Muscle layer of duodenum (tissue), 2 donors: ENCODE measurements at regions not wholly inside any gene's neighbourhood (a gene's known extent, or its start where the extent isn't known, plus 50 kb on each side); places are given as distances from the start of the nearest gene placed in this dataset.

ENCODE experiments used
- H3K27ac ChIP-seq: one replicate; pipeline ENCODE4 v1.7.0; 2013; ENCODE audit warnings: mild to moderate bottlenecking, low read length
- H3K27me3 ChIP-seq: one replicate; pipeline ENCODE4 v1.7.0; 2013; ENCODE audit warnings: low read depth, mild to moderate bottlenecking, control low read depth, low read length
- H3K36me3 ChIP-seq, 2 donors: one replicate each; pipeline ENCODE4 v1.7.0; 2013; ENCODE audit warnings: low read length in 2 of 2, control low read depth in 1 of 2, mild to moderate bottlenecking in 1 of 2; ENCODE audit not compliant: insufficient read depth in 2 of 2, control insufficient read depth in 1 of 2
- H3K4me1 ChIP-seq, 2 donors: one replicate each; pipeline ENCODE4 v1.7.0; 2013; ENCODE audit warnings: low read length in 2 of 2, mild to moderate bottlenecking in 2 of 2, control low read depth in 1 of 2, moderate library complexity in 1 of 2; ENCODE audit not compliant: insufficient read depth in 2 of 2, control insufficient read depth in 1 of 2
- H3K4me3 ChIP-seq, 2 donors: one replicate each; pipeline ENCODE4 v1.7.0; 2013; ENCODE audit warnings: low read length in 2 of 2, low read depth in 1 of 2, mild to moderate bottlenecking in 1 of 2
- H3K9me3 ChIP-seq, 2 donors: one replicate each; pipeline ENCODE4 v1.7.0; 2013; ENCODE audit warnings: low read length in 2 of 2, control low read depth in 1 of 2, mild to moderate bottlenecking in 1 of 2; ENCODE audit not compliant: control insufficient read depth in 1 of 2
- donor health status: healthy.

DNA sequence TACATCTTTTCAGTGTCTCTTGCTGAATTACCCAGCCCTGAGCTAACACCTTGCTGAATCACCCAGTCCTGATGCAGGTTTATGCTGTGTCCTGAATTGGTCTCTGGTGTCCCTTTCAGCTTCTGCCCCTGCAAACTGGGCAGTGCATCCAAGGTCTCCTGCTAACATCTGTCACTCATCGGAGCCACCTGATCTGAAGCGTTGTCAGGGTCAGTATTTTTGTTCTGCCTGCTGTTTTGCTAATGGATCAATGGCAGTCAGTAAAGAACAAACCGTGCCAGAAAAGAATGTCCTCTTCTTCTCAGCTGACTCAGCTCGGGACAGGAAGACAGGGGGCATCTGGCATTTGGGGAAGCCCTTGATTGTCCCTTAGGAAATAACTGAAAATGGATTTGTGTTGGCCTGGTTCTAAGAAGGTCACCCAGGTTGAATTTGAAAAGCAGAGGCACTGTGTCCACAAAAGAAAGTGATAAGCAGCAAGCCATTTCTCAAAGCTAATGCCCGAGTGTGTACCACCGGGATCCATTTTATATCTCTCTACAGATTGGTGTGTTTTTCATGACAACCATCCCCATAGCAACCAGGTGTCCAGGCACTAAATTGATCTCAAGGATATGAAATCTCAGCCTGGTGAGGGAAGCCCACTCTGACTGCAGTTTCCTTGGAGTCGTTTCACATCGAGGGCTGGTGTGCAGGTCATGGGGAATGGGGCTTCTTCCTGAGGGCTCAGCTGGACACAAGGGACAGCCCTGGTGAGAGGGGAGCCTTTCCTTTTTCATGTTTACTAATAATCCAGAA is 109.7 kb upstream of the IRF2BP2 start:
- Histone ChIP-seq H3K4me1 (peaks cover 34 to 84% of the 10 kb centered on the region in 2 donors), H3K9me3 (no peaks in the 10 kb centered on the region), H3K27ac (peak overlapping the region; percentile 98), H3K4me3 (no peak overlapping the region), H3K27me3 (no peaks in the 10 kb centered on the region), H3K36me3 (peaks cover 0 to 5% of the 10 kb centered on the region in 2 donors)

DNA sequence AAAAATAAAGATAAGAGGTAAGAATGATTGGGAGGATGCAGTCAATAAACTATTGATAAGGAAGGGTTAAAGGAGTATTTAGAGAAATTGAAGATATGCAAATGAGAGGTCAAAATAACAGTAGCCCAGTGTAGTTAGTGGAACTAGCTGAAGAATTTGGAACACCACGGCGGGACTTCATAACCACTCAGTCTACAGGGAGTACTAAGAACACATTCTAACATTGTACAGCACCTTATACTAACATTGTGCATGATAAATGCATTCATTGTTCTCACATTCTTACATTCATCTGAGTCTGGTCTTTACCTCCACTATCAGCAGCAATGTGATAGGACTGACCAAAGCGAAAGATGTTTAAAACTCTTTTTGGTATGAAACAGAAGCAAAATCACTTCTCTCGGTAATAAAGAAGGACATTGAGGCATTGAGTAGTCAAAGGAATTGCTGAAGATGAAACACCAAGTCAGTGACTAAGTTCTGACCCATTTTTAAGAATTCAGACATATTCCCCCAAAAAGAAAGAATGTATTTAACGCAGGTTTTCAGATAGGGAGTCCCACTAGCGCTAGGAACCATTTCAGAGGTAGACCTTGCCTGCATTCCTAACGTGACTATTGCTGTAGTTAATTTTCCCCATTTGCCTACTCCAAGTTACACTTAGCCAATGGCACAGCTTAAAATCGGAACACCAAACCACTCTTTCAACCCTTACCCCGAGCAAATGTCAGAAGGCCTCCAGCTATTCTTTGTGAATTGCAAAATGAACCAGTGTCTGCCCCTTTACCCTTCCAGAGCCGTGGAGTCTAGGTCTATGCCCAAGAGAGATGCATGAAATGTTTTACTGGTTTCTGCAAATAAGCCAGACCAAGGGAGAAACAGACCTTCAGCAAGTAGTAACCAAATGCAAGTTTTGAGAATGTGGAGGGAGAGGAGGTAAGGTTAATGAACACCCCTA is 108.8 kb upstream of the IRF2BP2 start:
- Histone ChIP-seq H3K36me3 (peaks cover 0 to 4% of the 10 kb centered on the region in 2 donors), H3K4me3 (no peak overlapping the region), H3K27ac (peak overlapping the region; percentile 90), H3K4me1 (peaks cover 34 to 77% of the 10 kb centered on the region in 2 donors), H3K9me3 (no peaks in the 10 kb centered on the region), H3K27me3 (no peaks in the 10 kb centered on the region)

DNA sequence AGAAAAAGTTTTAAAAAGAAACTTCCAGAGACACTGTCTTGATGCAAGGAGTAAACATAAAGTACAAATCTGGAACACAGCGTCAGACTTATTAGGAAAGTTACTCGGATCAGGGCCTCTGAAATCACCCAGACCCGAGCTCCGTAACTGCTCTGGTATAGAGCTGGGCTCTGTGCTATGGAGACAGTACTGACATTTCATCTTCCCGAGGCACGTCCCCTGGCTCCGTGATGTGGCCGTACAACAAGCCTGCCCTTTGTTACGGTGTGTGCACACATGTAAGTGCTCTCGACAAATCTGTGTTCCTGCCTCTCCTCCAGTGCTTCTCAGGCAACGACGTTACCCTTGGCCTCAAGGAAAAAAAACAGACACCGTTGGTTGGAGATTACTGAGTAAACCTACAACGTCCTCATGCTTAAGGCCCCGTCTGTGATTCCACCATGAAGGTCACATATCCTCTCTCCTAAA is 107.0 kb upstream of the IRF2BP2 start:
- no peaks in the 10 kb centered on the region for H3K9me3 ChIP-seq
- no peak overlapping the region for H3K4me3 ChIP-seq
- peaks cover 34 to 59% of the 10 kb centered on the region in 2 donors for H3K4me1 ChIP-seq

DNA sequence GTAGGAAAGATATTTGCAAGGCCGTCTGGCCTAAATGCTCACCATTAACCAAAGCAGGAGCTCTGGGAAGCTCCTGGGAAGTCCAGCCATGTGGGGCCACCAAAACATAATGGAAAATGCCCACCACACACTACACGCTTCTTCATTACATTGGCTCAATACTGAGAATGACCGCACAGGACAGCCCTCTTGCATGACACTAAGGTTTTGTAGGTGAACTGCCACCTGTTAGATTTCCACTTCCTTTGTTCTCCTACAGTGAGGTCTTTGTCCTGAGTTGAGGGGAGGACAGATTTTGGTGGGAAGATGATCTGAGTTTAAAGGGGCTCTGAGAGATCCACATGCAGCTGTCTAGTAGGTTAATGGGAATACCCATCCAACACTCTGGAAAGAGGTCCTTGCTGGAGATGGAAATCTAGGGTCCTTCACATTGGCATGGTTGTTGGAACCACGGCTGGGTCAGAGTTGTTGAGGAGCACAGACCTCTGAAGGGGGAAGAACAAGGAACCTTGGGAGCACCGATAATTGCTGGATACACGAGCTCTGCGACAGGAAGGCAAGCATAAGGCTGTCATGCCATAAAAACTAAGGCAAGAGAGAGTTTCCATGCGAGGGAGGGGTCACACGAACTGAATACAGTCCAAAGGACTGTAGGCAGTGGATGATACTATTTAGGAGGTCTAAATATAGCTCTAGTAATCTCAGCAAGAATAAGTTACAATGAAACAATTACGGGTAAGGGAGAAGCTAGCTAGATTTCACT is 105.5 kb upstream of the IRF2BP2 start:
- H3K27me3 ChIP-seq, result no peaks in the 10 kb centered on the region
- H3K36me3 ChIP-seq, result no peaks in the 10 kb centered on the region
- no peaks in the 10 kb centered on the region for H3K9me3 ChIP-seq
- H3K27ac ChIP-seq, result peak overlapping the region; percentile 90
- H3K4me3 ChIP-seq, result no peak overlapping the region
- H3K4me1 ChIP-seq, result peaks cover 21 to 45% of the 10 kb centered on the region in 2 donors

More for the DNA sequence above, 107.0 kb upstream of the IRF2BP2 start:
- H3K36me3 ChIP-seq, result no peaks in the 10 kb centered on the region
- peak overlapping the region; percentile 90 for H3K27ac ChIP-seq
- H3K27me3 ChIP-seq, result no peaks in the 10 kb centered on the region

DNA sequence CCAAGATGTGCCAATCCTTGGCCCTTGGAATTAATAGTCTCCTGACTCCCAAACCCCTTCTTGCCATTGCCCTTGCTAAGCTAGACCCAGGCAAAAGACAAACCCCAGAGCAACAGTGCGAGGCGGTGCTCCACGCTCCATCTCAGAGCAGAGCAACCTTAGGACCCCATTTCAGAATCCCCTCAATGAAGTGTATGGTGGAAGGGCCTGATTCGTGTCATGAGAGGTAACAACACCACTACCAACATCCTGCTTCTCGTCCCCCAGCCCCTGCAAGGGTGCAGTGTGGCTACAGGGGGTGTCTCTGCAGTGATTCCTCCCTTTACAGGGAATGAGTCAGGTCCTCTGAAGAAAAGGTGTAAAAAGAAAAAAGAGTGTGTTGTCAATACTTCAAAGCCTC is 103.9 kb upstream of the IRF2BP2 start:
- no peak overlapping the region for H3K4me3 ChIP-seq
- H3K9me3 ChIP-seq, result no peaks in the 10 kb centered on the region
- no peaks in the 10 kb centered on the region for H3K27me3 ChIP-seq
- no peaks in the 10 kb centered on the region for H3K36me3 ChIP-seq
- H3K27ac ChIP-seq, result no peak overlapping the region
- H3K4me1 ChIP-seq, result peaks cover 15 to 35% of the 10 kb centered on the region in 2 donors

DNA sequence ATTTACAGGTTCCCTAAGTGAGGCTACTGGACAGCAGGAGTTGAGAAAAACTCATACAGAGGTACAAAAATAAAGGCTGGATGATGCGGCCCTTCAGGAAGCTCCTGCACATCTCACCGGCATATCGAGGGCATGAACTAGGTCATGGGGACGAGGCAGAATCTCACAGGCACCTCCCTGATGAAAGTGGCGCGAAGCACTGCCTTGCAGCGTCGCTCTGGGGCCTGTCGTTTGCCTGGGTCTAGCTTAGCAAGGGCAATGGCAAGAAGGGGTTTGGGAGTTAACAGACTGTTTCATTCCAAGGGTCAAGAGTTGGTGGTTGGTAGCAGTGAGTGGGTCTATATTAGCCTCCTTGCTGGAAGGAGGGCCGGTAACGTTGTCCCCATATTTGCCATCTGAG is 103.5 kb upstream of the IRF2BP2 start:
- no peak overlapping the region for H3K27ac ChIP-seq

DNA sequence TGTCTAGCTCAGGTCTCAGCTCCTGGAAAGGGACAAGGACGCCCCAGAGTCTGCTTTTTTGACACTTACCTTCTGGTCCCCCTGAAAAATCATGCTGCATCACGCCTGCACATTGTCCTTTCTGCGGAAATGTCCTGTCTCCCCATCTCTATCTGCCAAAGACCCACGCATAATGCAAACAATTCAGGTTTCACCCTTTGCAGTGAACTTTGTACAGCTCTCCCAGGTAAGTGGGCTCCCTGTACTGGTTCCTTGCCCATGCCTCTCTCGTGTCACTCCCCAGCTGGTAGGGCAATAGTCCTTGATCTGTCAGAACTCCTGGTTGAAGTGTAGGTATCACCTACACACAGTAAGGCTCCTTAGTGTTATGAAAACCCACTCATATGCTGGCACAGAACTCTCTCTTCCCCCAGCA is 102.9 kb upstream of the IRF2BP2 start:
- H3K27me3 ChIP-seq, result no peaks in the 10 kb centered on the region
- peaks cover 7 to 25% of the 10 kb centered on the region in 2 donors for H3K4me1 ChIP-seq
- H3K36me3 ChIP-seq, result no peaks in the 10 kb centered on the region
- H3K9me3 ChIP-seq, result no peaks in the 10 kb centered on the region
- no peak overlapping the region for H3K27ac ChIP-seq
- H3K4me3 ChIP-seq, result no peak overlapping the region

More for the DNA sequence above, 103.5 kb upstream of the IRF2BP2 start:
- H3K27me3 ChIP-seq, result no peaks in the 10 kb centered on the region
- no peaks in the 10 kb centered on the region for H3K36me3 ChIP-seq
- H3K4me1 ChIP-seq, result peaks cover 12 to 30% of the 10 kb centered on the region in 2 donors
- H3K9me3 ChIP-seq, result no peaks in the 10 kb centered on the region
- H3K4me3 ChIP-seq, result no peak overlapping the region

DNA sequence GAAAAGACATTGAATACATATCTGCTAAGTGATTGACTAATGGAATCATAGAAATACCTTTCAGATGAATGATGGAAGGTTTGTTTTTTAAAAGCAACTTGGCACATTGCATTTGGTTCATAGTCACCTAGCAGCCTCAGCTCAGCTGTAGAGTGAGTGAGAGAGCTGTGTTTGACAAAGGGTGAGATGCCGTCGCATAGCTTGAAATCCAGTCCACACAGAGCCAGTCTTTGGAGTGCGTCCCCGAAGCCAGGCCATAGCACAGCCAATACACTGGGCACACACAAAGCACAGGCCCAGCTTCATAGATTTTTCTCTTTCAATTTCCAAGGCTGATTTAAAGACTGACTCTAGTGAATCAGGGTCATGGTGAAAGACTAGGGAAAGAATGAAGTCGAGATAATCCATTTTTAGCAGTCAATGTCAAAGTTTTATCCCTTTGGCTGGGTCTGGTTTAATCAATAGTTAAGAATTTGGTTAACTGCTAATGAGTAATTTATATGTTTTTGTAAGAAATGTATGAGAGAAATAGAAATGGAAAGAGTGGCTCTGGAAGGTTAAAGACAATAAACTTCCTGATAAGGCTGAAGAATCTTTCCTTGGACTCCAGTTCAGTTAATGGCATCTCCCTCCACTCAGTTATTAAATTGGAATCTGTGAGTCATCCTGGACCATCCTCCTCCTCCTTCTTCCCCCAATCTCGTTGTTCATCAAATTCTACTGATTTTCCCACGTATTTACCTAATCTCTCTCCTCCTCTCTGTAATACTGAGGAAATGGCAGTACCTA is 101.2 kb upstream of the IRF2BP2 start:
- Histone ChIP-seq H3K36me3 (no peaks in the 10 kb centered on the region), H3K27ac (no peak overlapping the region), H3K4me1 (peaks cover 3 to 14% of the 10 kb centered on the region in 2 donors), H3K27me3 (no peaks in the 10 kb centered on the region), H3K4me3 (no peak overlapping the region), H3K9me3 (no peaks in the 10 kb centered on the region)

DNA sequence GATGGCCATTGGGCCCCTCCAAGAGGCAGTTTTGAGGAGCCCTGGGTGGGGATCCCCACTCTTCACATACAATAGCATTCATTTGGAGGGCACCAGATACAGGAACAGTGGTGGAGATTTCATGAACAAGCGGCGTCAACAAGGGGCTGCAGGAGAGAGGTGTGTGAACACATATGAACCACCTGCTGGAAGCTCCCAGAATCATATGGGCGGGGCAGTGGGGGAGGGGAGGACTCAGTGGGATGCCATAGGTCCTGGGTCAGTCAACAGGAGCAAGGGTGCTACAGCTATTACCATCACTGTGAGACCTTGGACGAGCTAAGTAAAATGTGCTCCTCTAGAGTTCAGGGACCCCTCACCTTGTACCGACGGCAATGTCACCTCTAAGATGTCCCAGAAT is 100.4 kb upstream of the IRF2BP2 start:
- Histone ChIP-seq H3K4me3 (no peak overlapping the region), H3K9me3 (no peaks in the 10 kb centered on the region), H3K36me3 (no peaks in the 10 kb centered on the region), H3K4me1 (peaks cover 0 to 7% of the 10 kb centered on the region in 2 donors), H3K27ac (no peak overlapping the region), H3K27me3 (no peaks in the 10 kb centered on the region)

DNA sequence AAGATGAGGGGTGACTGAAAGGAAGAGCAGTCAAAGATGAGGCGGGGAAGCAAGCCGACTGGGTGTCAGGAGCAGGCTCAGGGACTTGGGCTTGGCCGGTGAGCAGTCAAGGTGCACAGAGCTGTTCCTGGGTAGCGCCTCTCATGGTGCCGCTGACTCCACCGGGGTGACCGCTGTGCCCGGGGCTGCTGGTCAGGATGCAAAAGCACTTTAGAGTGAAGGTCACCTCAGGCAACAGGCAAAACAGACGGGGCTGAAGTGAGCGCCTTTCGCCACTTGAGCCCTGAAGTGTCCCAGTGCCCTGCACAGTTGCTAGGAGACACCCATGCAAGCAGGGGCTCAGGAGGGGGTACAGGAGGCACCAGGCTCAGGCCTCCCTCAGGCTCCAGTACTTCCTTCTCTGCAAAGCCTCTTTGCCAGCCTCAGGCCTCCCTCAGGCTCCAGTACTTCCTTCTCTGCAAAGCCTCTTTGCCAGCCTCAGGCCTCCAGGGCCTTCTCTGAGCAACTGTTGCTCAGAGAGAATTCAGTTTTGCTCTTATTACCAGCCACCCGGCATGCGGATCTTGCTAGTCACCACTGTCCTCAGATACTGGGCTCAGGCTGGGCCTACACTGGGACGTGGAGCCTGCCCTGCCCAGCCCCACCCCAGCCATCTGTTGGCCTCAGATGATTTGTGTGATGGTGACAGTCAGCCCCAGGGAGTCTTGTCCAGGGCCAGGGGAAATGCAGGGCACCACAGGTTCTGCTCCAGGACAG is 99.7 kb upstream of the IRF2BP2 start:
- no peak overlapping the region for H3K27ac ChIP-seq
- no peaks in the 10 kb centered on the region for H3K27me3 ChIP-seq
- H3K4me1 ChIP-seq, result peaks cover 0 to 5% of the 10 kb centered on the region in 2 donors
- H3K9me3 ChIP-seq, result no peaks in the 10 kb centered on the region
- no peaks in the 10 kb centered on the region for H3K36me3 ChIP-seq
- H3K4me3 ChIP-seq, result no peak overlapping the region
